22Rv1 (cell line): ENCODE measurements at regions not wholly inside any gene's neighbourhood (a gene's known extent, or its start where the extent isn't known, plus 50 kb on each side); places are given as distances from the start of the nearest gene placed in this dataset.

ENCODE experiments used
- CTCF ChIP-seq: fragments of 450-650 bp; IDR thresholded peaks from 2 replicates; pipeline ENCODE4 v1.5.1; 2017; ENCODE audit warnings: mild to moderate bottlenecking
- ZFX ChIP-seq: fragments of 450-650 bp; IDR thresholded peaks from 2 replicates; pipeline ENCODE4 v1.6.1; 2017; ENCODE audit warnings: antibody characterized with exemption, borderline replicate concordance

GRCh38 chr11:119852741-119853140 lies 123.7 kb upstream of the NECTIN1 start:
- TF ChIP-seq ZFX (no peak), CTCF (no peak)
